ENCODE measurements at regions not wholly inside any gene's neighbourhood (a gene's known extent, or its start where the extent isn't known, plus 50 kb on each side); places are given as distances from the start of the nearest gene placed in this dataset.

- no peak for TF ChIP-seq EZH2 (IDR thresholded peaks at IDR 0.05)
- TF ChIP-seq POLR2A (IDR thresholded peaks at IDR 0.05; ENCODE audit: borderline replicate concordance, extremely low read depth, insufficient read depth, insufficient read length), result no peak
- TF ChIP-seq CTCF (IDR thresholded peaks at IDR 0.05 in 2 of 3, conservative IDR thresholded peaks at IDR 0.05 in 1 of 3; ENCODE audit: borderline replicate concordance in 1 of 3, insufficient read depth in 1 of 3, low read depth in 2 of 3, low read length in 2 of 3), result no peak
- no peak for TF ChIP-seq ZFX (IDR thresholded peaks at IDR 0.05)
- no peak for TF ChIP-seq POLR2AphosphoS5 (IDR thresholded peaks at IDR 0.05; ENCODE audit: low read depth, low read length)
- TF ChIP-seq ELF1 (IDR thresholded peaks at IDR 0.05; ENCODE audit: borderline replicate concordance, low read depth), result no peak
- TF ChIP-seq CEBPB (IDR thresholded peaks at IDR 0.05; ENCODE audit: low read depth), result no peak
- TF ChIP-seq SIN3A (IDR thresholded peaks at IDR 0.05; ENCODE audit: low read depth), result no peak
- TF ChIP-seq YY1 (IDR thresholded peaks at IDR 0.05; ENCODE audit: extremely low read depth, insufficient replicate concordance, low read depth, low read length), result no peak
- no peak for TF ChIP-seq ZNF274 (IDR thresholded peaks at IDR 0.05; ENCODE audit: low read depth, low read length)
- TF ChIP-seq SRF (IDR thresholded peaks at IDR 0.05; ENCODE audit: low read depth), result no peak
- TF ChIP-seq FOSL1 (IDR thresholded peaks at IDR 0.05; ENCODE audit: low read depth), result no peak
- no peak for TF ChIP-seq JUND (IDR thresholded peaks at IDR 0.05)
- TF ChIP-seq TCF7L2 (IDR thresholded peaks at IDR 0.05; ENCODE audit: borderline replicate concordance, extremely low read depth, insufficient read depth, insufficient read length), result no peak
- no peak for TF ChIP-seq ZBTB33 (IDR thresholded peaks at IDR 0.05; ENCODE audit: extremely low read depth, insufficient replicate concordance, low read length)
- no peak for TF ChIP-seq SP1 (IDR thresholded peaks at IDR 0.05; ENCODE audit: low read depth)
- TF ChIP-seq CBX3 (IDR thresholded peaks at IDR 0.05; ENCODE audit: low read depth), result no peak
- no peak for TF ChIP-seq REST (IDR thresholded peaks at IDR 0.05; ENCODE audit: low read depth)
- TF ChIP-seq RAD21 (IDR thresholded peaks at IDR 0.05; ENCODE audit: low read depth), result no peak
- Histone ChIP-seq H3K27me3 (ENCODE audit: insufficient read depth, low read length) (no peaks in the 10 kb centered on the region), H3K9me3 (ENCODE audit: control insufficient read depth in 1 of 2, insufficient read depth in 1 of 2, low read depth in 1 of 2, low read length in 2 of 2) (no peaks in the 10 kb centered on the region), H3K4me3 (replicated peaks in 1 of 2; ENCODE audit: low read depth in 1 of 2, low read length in 2 of 2) (no peak overlapping the region), H3K4me1 (ENCODE audit: control insufficient read depth in 1 of 2, insufficient read depth in 2 of 2, low read length in 2 of 2) (no peaks in the 10 kb centered on the region), H2AFZ (ENCODE audit: low read depth, low read length, poor library complexity, severe bottlenecking) (no peak overlapping the region), H3K36me3 (ENCODE audit: control insufficient read depth in 1 of 2, insufficient read depth in 2 of 2, low read length in 2 of 2) (no peaks in the 10 kb centered on the region), H3K9me2 (ENCODE audit: insufficient read depth) (no peaks in the 10 kb centered on the region), H4K20me1 (ENCODE audit: insufficient read depth) (no peaks in the 10 kb centered on the region), H3K4me2 (ENCODE audit: low read length) (no peak overlapping the region), H3K9ac (ENCODE audit: low read length) (no peak overlapping the region), H3K79me2 (ENCODE audit: insufficient read depth, low read length) (no peaks in the 10 kb centered on the region), H3K27ac (ENCODE audit: low read depth, low read length) (no peak overlapping the region)
- intact Hi-C loops (cut with micrococcal nuclease), result no loop called here
- ChIA-PET POLR2A (no interaction called here), CTCF (no interaction called here), RAD21 (ENCODE audit: low non-redundant PET in 1 of 2, low total read pairs in 2 of 2, uncharacterized antibody in 2 of 2, unreplicated experiment in 2 of 2) (no interaction called here)
- no peak for ATAC-seq
- no peak for DNase-seq (ENCODE audit: low read depth, low spot score)
- BruUV-seq (replicated peaks), result no TSS peak
Observed at GRCh38 chr5:84685121-84685894, 300.6 kb upstream of the EDIL3 start.

Measured in HCT116 (cell line).